Calu3 (cell line): ENCODE measurements at regions not wholly inside any gene's neighbourhood (a gene's known extent, or its start where the extent isn't known, plus 50 kb on each side); places are given as distances from the start of the nearest gene placed in this dataset.
"Not testable (repeated sequence)": the region's sequence is repeated elsewhere in the genome, so short reads cannot be mapped to it uniquely, and the experiment has no call there.

Experiments
- BruUV-seq: library from RNA; stranded (reverse); fragments of 400-500 nt; replicated peaks from 2 replicates; lab custom pipeline; 2021; lab: Mats Ljungman, UMichigan
- CTCF ChIA-PET: fragments of 300-600 bp; sonication (Branson Sonifier 250); formaldehyde crosslinking; loops from one replicate; lab custom pipeline; 2022; ENCODE audit warnings: antibody characterized with exemption; lab: Charles Lee
- DNase-seq: peaks from one replicate; pipeline ENCODE4 v3.0.0; 2022
- H3K27ac Mint-ChIP-seq: one replicate; pipeline ENCODE4 v1.8.0; 2022; ENCODE audit warnings: mixed read lengths; ENCODE audit not compliant: unreplicated experiment
- H3K27me3 Mint-ChIP-seq: one replicate; pipeline ENCODE4 v1.8.0; 2022; ENCODE audit warnings: mixed read lengths; ENCODE audit not compliant: unreplicated experiment
- H3K36me3 Mint-ChIP-seq: one replicate; pipeline ENCODE4 v1.8.0; 2022; ENCODE audit warnings: mild to moderate bottlenecking, moderate library complexity, mixed read lengths; ENCODE audit not compliant: insufficient read depth, unreplicated experiment
- H3K4me1 Mint-ChIP-seq: one replicate; pipeline ENCODE4 v1.8.0; 2022; ENCODE audit warnings: mild to moderate bottlenecking, low read depth, mixed read lengths; ENCODE audit not compliant: unreplicated experiment
- H3K4me3 Mint-ChIP-seq: one replicate; pipeline ENCODE4 v1.8.0; 2022; ENCODE audit warnings: mild to moderate bottlenecking, low read depth, moderate library complexity, mixed read lengths; ENCODE audit not compliant: unreplicated experiment
- H3K9me3 Mint-ChIP-seq: one replicate; pipeline ENCODE4 v1.8.0; 2022; ENCODE audit warnings: low read depth, mixed read lengths; ENCODE audit not compliant: unreplicated experiment
- CTCF ChIP-seq: fragments of 200-600 bp; IDR thresholded peaks from one replicate; pipeline ENCODE4 v1.8.0; 2022; ENCODE audit warnings: antibody characterized with exemption; ENCODE audit not compliant: unreplicated experiment
- intact Hi-C: fragments of 100-400 bp; cut with micrococcal nuclease; formaldehyde crosslinking; loops from one replicate; pipeline ENCODE4 v1.10.0; 2022; ENCODE audit not compliant: unreplicated experiment

DNA sequence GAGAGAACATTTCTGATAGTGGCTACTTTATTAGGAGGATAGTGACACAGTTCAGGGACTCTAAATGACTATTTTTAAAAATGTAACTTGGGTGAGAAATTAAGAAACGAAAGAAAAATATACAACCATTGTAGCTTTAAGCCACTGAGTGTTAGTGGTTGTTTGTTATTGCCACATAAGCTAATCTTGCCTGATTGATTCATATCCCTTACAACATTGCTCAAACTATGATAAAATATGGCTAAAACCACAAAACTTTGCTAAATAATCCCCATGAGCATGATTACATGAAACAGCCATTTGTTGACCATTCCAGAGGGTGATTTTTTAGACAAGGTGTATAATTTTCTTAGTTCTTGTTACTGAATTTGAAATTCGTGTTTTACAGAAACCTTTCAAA, 343.4 kb downstream of the SLITRK5 start:
- CTCF ChIA-PET: no interaction called here
- no peaks in the 10 kb centered on the region for H3K4me1 Mint-ChIP-seq
- no TSS peak for BruUV-seq
- no peaks in the 10 kb centered on the region for H3K36me3 Mint-ChIP-seq
- intact Hi-C loops: no loop called here
- no peak overlapping the region for H3K27ac Mint-ChIP-seq
- H3K9me3 Mint-ChIP-seq: no peaks in the 10 kb centered on the region
- no peak for TF ChIP-seq CTCF
- no peak for DNase-seq
- no peaks in the 10 kb centered on the region for H3K27me3 Mint-ChIP-seq
- H3K4me3 Mint-ChIP-seq: no peak overlapping the region

- no peak for DNase-seq
- H3K27me3 Mint-ChIP-seq: no peaks in the 10 kb centered on the region
- no peak overlapping the region for H3K4me3 Mint-ChIP-seq
- BruUV-seq: no TSS peak
- no peak overlapping the region for H3K27ac Mint-ChIP-seq
- no peaks in the 10 kb centered on the region for H3K4me1 Mint-ChIP-seq
- H3K36me3 Mint-ChIP-seq: no peaks in the 10 kb centered on the region
- intact Hi-C loops: no loop called here
- H3K9me3 Mint-ChIP-seq: no peaks in the 10 kb centered on the region
- CTCF ChIA-PET: no interaction called here
- TF ChIP-seq CTCF: no peak
Observed at GRCh38 chr13:88022431-88023208, 351.4 kb downstream of the SLITRK5 start.

DNA sequence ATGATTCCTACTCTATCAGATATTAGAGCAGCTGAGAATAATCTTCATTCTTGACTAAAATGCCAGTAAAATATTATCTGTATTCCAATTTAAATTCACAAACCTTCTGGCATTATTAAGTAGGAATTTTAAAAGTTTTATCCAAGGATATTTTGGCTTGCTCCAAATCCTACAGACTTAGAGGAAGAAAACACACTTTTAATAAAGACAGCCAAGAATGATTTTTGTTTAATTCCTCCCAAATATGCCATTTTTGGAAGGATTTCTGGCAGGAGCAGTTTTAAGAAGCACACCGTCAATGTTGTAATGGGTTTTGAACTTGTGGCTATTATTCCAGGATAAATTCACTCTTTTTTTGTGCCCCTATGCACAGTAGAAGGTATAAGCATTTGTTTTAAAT, 355.1 kb downstream of the SLITRK5 start:
- CTCF ChIA-PET: no interaction called here
- Mint-ChIP-seq H3K36me3 (no peaks in the 10 kb centered on the region), H3K4me1 (no peaks in the 10 kb centered on the region), H3K9me3 (no peaks in the 10 kb centered on the region), H3K4me3 (no peak overlapping the region), H3K27me3 (no peaks in the 10 kb centered on the region), H3K27ac (no peak overlapping the region)
- no TSS peak for BruUV-seq
- intact Hi-C loops: no loop called here
- no peak for DNase-seq
- TF ChIP-seq CTCF: no peak

GRCh38 chr13:88031980-88032559, 360.9 kb downstream of the SLITRK5 start:
- no peaks in the 10 kb centered on the region for H3K36me3 Mint-ChIP-seq
- H3K27ac Mint-ChIP-seq: no peak overlapping the region
- CTCF ChIA-PET: no interaction called here
- no peak for DNase-seq
- BruUV-seq: no TSS peak
- no peaks in the 10 kb centered on the region for H3K9me3 Mint-ChIP-seq
- no peaks in the 10 kb centered on the region for H3K4me1 Mint-ChIP-seq
- intact Hi-C loops: no loop called here
- TF ChIP-seq CTCF: no peak
- no peak overlapping the region for H3K4me3 Mint-ChIP-seq
- H3K27me3 Mint-ChIP-seq: no peaks in the 10 kb centered on the region

- H3K27ac Mint-ChIP-seq, H3K27me3 Mint-ChIP-seq, DNase-seq, H3K4me1 Mint-ChIP-seq, H3K36me3 Mint-ChIP-seq, H3K4me3 Mint-ChIP-seq, CTCF ChIA-PET, H3K9me3 Mint-ChIP-seq, intact Hi-C loops, BruUV-seq: not testable (repeated sequence)
Observed at GRCh38 chr13:88036205-88036604, 365.0 kb downstream of the SLITRK5 start.
